ENCODE measurements at regions not wholly inside any gene's neighbourhood (a gene's known extent, or its start where the extent isn't known, plus 50 kb on each side); places are given as distances from the start of the nearest gene placed in this dataset.

- H2AFZ ChIP-seq (ENCODE audit: insufficient read depth, low read depth, low read length, poor library complexity, severe bottlenecking), result no peak overlapping the region
- no peak for DNase-seq
- peaks cover 0 to 5% (median 2%) of the 10 kb centered on the region in 7 donors for H3K9me3 Mint-ChIP-seq
- no peak for TF ChIP-seq CTCF (IDR thresholded peaks at IDR 0.05)
- H3K4me1 ChIP-seq (ENCODE audit: control insufficient read depth in 1 of 2, insufficient read depth in 2 of 2, low read length in 2 of 2), result no peaks in the 10 kb centered on the region
- H3K27ac Mint-ChIP-seq, result no peak overlapping the region
- H3K4me3 Mint-ChIP-seq, result no peak overlapping the region
- H3K4me2 ChIP-seq (replicated peaks; ENCODE audit: extremely low read depth, low read length, poor library complexity, severe bottlenecking), result no peak overlapping the region
- no peak overlapping the region for H3K9ac ChIP-seq (ENCODE audit: insufficient read depth, low read length, poor library complexity, severe bottlenecking)
- no peaks in the 10 kb centered on the region for H3K79me2 ChIP-seq (ENCODE audit: insufficient read depth, low read length)
- intact Hi-C loops (cut with micrococcal nuclease), result no loop called here
- H3K9me3 ChIP-seq (replicated peaks in 1 of 2; ENCODE audit: control insufficient read depth in 1 of 2, insufficient read depth in 1 of 2, low read length in 2 of 2), result peaks cover 6 to 8% of the 10 kb centered on the region in 2 donors
- no peaks in the 10 kb centered on the region for H3K36me3 ChIP-seq (replicated peaks in 1 of 2; ENCODE audit: control insufficient read depth in 1 of 2, insufficient read depth in 2 of 2, low read length in 2 of 2)
- H3K36me3 Mint-ChIP-seq, result no peaks in the 10 kb centered on the region
- no peak overlapping the region for H3K27ac ChIP-seq (ENCODE audit: low read depth in 1 of 2, low read length in 2 of 2)
- no peaks in the 10 kb centered on the region for H3K4me1 Mint-ChIP-seq
- H3K27me3 Mint-ChIP-seq (ENCODE audit: low read depth in 3 of 3), result no peaks in the 10 kb centered on the region
- no peak overlapping the region for H3K4me3 ChIP-seq (replicated peaks in 1 of 3; ENCODE audit: low read depth in 2 of 3, low read length in 3 of 3)
- no peaks in the 10 kb centered on the region for H4K20me1 ChIP-seq (ENCODE audit: insufficient read depth, low read length)
- WGBS (ENCODE audit: insufficient coverage), result no CpG with 5 or more reads among the region's 2 CpGs
- H3K27me3 ChIP-seq (ENCODE audit: control insufficient read depth in 2 of 2, insufficient read depth in 2 of 2, low read length in 2 of 2), result no peaks in the 10 kb centered on the region
These were observed 422.8 kb downstream of the SI start for GRCh38 chr3:164655462-164655861.

- intact Hi-C loops (cut with micrococcal nuclease), result no loop called here
- no peak overlapping the region for H3K27ac Mint-ChIP-seq
- H2AFZ ChIP-seq (ENCODE audit: insufficient read depth, low read depth, low read length, poor library complexity, severe bottlenecking), result no peak overlapping the region
- H4K20me1 ChIP-seq (ENCODE audit: insufficient read depth, low read length), result no peaks in the 10 kb centered on the region
- H3K4me3 Mint-ChIP-seq, result no peak overlapping the region
- TF ChIP-seq CTCF (IDR thresholded peaks at IDR 0.05), result no peak
- H3K27ac ChIP-seq (ENCODE audit: low read depth in 1 of 2, low read length in 2 of 2), result no peak overlapping the region
- H3K36me3 Mint-ChIP-seq, result no peaks in the 10 kb centered on the region
- no peak for DNase-seq
- H3K79me2 ChIP-seq (ENCODE audit: insufficient read depth, low read length), result no peaks in the 10 kb centered on the region
- no peak overlapping the region for H3K4me3 ChIP-seq (replicated peaks in 1 of 3; ENCODE audit: low read depth in 2 of 3, low read length in 3 of 3)
- H3K9me3 Mint-ChIP-seq, result peaks cover 0 to 5% (median 0%) of the 10 kb centered on the region in 7 donors
- no peaks in the 10 kb centered on the region for H3K36me3 ChIP-seq (replicated peaks in 1 of 2; ENCODE audit: control insufficient read depth in 1 of 2, insufficient read depth in 2 of 2, low read length in 2 of 2)
- H3K27me3 Mint-ChIP-seq (ENCODE audit: low read depth in 3 of 3), result no peaks in the 10 kb centered on the region
- no peak overlapping the region for H3K4me2 ChIP-seq (replicated peaks; ENCODE audit: extremely low read depth, low read length, poor library complexity, severe bottlenecking)
- H3K27me3 ChIP-seq (ENCODE audit: control insufficient read depth in 2 of 2, insufficient read depth in 2 of 2, low read length in 2 of 2), result no peaks in the 10 kb centered on the region
- H3K4me1 Mint-ChIP-seq, result no peaks in the 10 kb centered on the region
- no peaks in the 10 kb centered on the region for H3K4me1 ChIP-seq (ENCODE audit: control insufficient read depth in 1 of 2, insufficient read depth in 2 of 2, low read length in 2 of 2)
- H3K9me3 ChIP-seq (replicated peaks in 1 of 2; ENCODE audit: control insufficient read depth in 1 of 2, insufficient read depth in 1 of 2, low read length in 2 of 2), result no peaks in the 10 kb centered on the region
- no CpG with 5 or more reads among the region's 4 CpGs for WGBS (ENCODE audit: insufficient coverage)
- no peak overlapping the region for H3K9ac ChIP-seq (ENCODE audit: insufficient read depth, low read length, poor library complexity, severe bottlenecking)
These were observed 437.2 kb downstream of the SI start for GRCh38 chr3:164641071-164641470.

All from CD14-positive monocyte (primary cell).